GM12878 (cell line): ENCODE measurements at regions not wholly inside any gene's neighbourhood (a gene's known extent, or its start where the extent isn't known, plus 50 kb on each side); places are given as distances from the start of the nearest gene placed in this dataset.

ENCODE experiments used
- ATAC-seq: fragments of 200-7000 bp; cut with Tn5 transposase; 3 replicates; pipeline ENCODE4 v1.9.1; 2020; ENCODE audit warnings: mild to moderate bottlenecking, moderate library complexity
- BruUV-seq: library from RNA; stranded (reverse); fragments of 400-500 nt; replicated peaks from 2 replicates; lab custom pipeline; 2021; lab: Mats Ljungman, UMichigan
- CTCF ChIA-PET: fragments of 300-600 bp; sonication (Branson Sonifier 250); formaldehyde crosslinking; extraction: SDS; loops from one replicate; lab custom pipeline; 2021; ENCODE audit warnings: inconsistent platforms; lab: Yijun Ruan, JAX
- POLR2A ChIA-PET: fragments of 350-600 bp; formaldehyde crosslinking; extraction: SDS; loops from one replicate; lab custom pipeline; 2021; ENCODE audit warnings: inconsistent platforms; lab: Charles Lee
- RAD21 ChIA-PET: fragments of 300-600 bp; sonication (Branson Sonifier 250); formaldehyde crosslinking; loops from one replicate; lab custom pipeline; 2023; ENCODE audit warnings: antibody characterized with exemption; ENCODE audit not compliant: unreplicated experiment; lab: Charles Lee
- SMC1A ChIA-PET: fragments of 300-600 bp; sonication (Branson Sonifier 250); formaldehyde crosslinking; loops from one replicate; lab custom pipeline; 2023; ENCODE audit not compliant: unreplicated experiment, uncharacterized antibody; lab: Charles Lee
- DNase-seq: peaks from one replicate; pipeline ENCODE4 v3.0.0-alpha.2; 2011; ENCODE audit warnings: low read depth, low spot score
- FAIRE-seq: peaks from 3 replicates; lab custom pipeline; 2011; peaks lifted over from hg19 to GRCh38; lab: Jason Lieb, UNC
- H2AFZ ChIP-seq: 2 replicates; pipeline ENCODE4 v1.6.0; 2011; ENCODE audit warnings: low read depth, low read length, control low read depth; ENCODE audit not compliant: control insufficient read depth
- H3K27ac ChIP-seq: 2 replicates; pipeline ENCODE4 v1.5.1; 2011; ENCODE audit warnings: control low read depth; ENCODE audit not compliant: control insufficient read depth, insufficient read depth
- H3K27me3 ChIP-seq, 2 experiments: replicated peaks in 1 of 2; 2 replicates each; pipeline versions ENCODE4 v1.6.0 to v1.6.1; 2011; ENCODE audit warnings: low read length in 1 of 2; ENCODE audit not compliant: control insufficient read depth in 2 of 2, insufficient read depth in 2 of 2
- H3K36me3 ChIP-seq, 2 experiments: 2 replicates each; pipeline ENCODE4 v1.5.1; 2011; ENCODE audit warnings: low read length in 1 of 2; ENCODE audit not compliant: control insufficient read depth in 2 of 2, insufficient read depth in 2 of 2
- H3K4me1 ChIP-seq: 2 replicates; pipeline ENCODE4 v1.6.1; 2011; ENCODE audit warnings: mild to moderate bottlenecking, low read length, moderate library complexity, mixed read lengths; ENCODE audit not compliant: control insufficient read depth, insufficient read depth
- H3K4me2 ChIP-seq: 2 replicates; pipeline ENCODE4 v1.6.0; 2011; ENCODE audit warnings: control low read depth; ENCODE audit not compliant: control insufficient read depth, insufficient read depth
- H3K4me3 ChIP-seq: fragments of 200-600 bp; sonication (generic); 2 replicates; pipeline ENCODE4 v1.5.1; 2016
- H3K79me2 ChIP-seq: 2 replicates; pipeline ENCODE4 v1.6.0; 2011; ENCODE audit warnings: low read length; ENCODE audit not compliant: control insufficient read depth, insufficient read depth
- H3K9ac ChIP-seq: 2 replicates; pipeline ENCODE4 v1.8.0; 2011; ENCODE audit warnings: low read length, control low read depth, mixed read lengths; ENCODE audit not compliant: control insufficient read depth, insufficient read depth
- H3K9me3 ChIP-seq: replicated peaks from 3 replicates; pipeline ENCODE4 v1.5.1; 2011; ENCODE audit warnings: mild to moderate bottlenecking, low read length; ENCODE audit not compliant: control insufficient read depth, insufficient read depth
- H4K20me1 ChIP-seq: 2 replicates; pipeline ENCODE4 v1.6.0; 2011; ENCODE audit not compliant: control insufficient read depth, insufficient read depth
- ATF2 ChIP-seq: IDR thresholded peaks from 2 replicates; pipeline ENCODE4 v1.6.1; 2012; ENCODE audit warnings: low read length, inconsistent platforms
- GABPA ChIP-seq: IDR thresholded peaks from 2 replicates; pipeline ENCODE4 v1.6.1; 2014; ENCODE audit warnings: antibody characterized with exemption, low read depth, mild to moderate bottlenecking, inconsistent platforms
- IKZF1 ChIP-seq: fragments of 450-650 bp; conservative IDR thresholded peaks from 2 replicates; pipeline ENCODE4 v1.6.1; 2017; ENCODE audit warnings: antibody characterized with exemption, mild to moderate bottlenecking
- RAD51 ChIP-seq: fragments of 450-650 bp; IDR thresholded peaks from 2 replicates; pipeline ENCODE4 v1.6.1; 2016; ENCODE audit warnings: moderate library complexity, mild to moderate bottlenecking, inconsistent platforms
- RELA ChIP-seq: fragments of 450-650 bp; IDR thresholded peaks from 2 replicates; pipeline ENCODE4 v1.8.0; 2014; ENCODE audit warnings: borderline replicate concordance; ENCODE audit not compliant: partially characterized antibody
- RFX5 ChIP-seq: IDR thresholded peaks from 2 replicates; pipeline ENCODE4 v1.6.1; 2011; ENCODE audit warnings: low read depth, low read length, improper control_type of control experiment
- WGBS: methylation state at CpG from one replicate; pipeline ENCODE4 v1.1.6; 2016; ENCODE audit warnings: low lambda C conversion rate; ENCODE audit not compliant: insufficient replicate concordance, insufficient coverage; ENCODE audit errors: missing lambda C conversion rate; 5-methylcytosine and 5-hydroxymethylcytosine counted together
- in situ Hi-C: fragments of 300-500 bp; cut with MboI; formaldehyde crosslinking; loops from 9 replicates; pipeline ENCODE4 v1.14.3; 2018; ENCODE audit warnings: mixed read lengths
- intact Hi-C: fragments of 100-400 bp; cut with micrococcal nuclease; formaldehyde crosslinking; loops from one replicate; pipeline ENCODE4 v1.14.2; 2022; ENCODE audit not compliant: unreplicated experiment
- TF ChIP-seq, protein P1 (sequence below): fragments of 450-650 bp; IDR thresholded peaks from 2 replicates; pipeline ENCODE4 v1.6.1; 2016; ENCODE audit warnings: mild to moderate bottlenecking
- TF ChIP-seq, protein P2 (sequence below): fragments of 450-650 bp; formaldehyde crosslinking; IDR thresholded peaks from 2 replicates; pipeline ENCODE4 v1.4.0; 2020; ENCODE audit warnings: mild to moderate bottlenecking, moderate library complexity

- no peak for TF ChIP-seq ATF2
- TF ChIP-seq, protein P1, sequence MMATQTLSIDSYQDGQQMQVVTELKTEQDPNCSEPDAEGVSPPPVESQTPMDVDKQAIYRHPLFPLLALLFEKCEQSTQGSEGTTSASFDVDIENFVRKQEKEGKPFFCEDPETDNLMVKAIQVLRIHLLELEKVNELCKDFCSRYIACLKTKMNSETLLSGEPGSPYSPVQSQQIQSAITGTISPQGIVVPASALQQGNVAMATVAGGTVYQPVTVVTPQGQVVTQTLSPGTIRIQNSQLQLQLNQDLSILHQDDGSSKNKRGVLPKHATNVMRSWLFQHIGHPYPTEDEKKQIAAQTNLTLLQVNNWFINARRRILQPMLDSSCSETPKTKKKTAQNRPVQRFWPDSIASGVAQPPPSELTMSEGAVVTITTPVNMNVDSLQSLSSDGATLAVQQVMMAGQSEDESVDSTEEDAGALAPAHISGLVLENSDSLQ = no peak
- TF ChIP-seq, protein P2, sequence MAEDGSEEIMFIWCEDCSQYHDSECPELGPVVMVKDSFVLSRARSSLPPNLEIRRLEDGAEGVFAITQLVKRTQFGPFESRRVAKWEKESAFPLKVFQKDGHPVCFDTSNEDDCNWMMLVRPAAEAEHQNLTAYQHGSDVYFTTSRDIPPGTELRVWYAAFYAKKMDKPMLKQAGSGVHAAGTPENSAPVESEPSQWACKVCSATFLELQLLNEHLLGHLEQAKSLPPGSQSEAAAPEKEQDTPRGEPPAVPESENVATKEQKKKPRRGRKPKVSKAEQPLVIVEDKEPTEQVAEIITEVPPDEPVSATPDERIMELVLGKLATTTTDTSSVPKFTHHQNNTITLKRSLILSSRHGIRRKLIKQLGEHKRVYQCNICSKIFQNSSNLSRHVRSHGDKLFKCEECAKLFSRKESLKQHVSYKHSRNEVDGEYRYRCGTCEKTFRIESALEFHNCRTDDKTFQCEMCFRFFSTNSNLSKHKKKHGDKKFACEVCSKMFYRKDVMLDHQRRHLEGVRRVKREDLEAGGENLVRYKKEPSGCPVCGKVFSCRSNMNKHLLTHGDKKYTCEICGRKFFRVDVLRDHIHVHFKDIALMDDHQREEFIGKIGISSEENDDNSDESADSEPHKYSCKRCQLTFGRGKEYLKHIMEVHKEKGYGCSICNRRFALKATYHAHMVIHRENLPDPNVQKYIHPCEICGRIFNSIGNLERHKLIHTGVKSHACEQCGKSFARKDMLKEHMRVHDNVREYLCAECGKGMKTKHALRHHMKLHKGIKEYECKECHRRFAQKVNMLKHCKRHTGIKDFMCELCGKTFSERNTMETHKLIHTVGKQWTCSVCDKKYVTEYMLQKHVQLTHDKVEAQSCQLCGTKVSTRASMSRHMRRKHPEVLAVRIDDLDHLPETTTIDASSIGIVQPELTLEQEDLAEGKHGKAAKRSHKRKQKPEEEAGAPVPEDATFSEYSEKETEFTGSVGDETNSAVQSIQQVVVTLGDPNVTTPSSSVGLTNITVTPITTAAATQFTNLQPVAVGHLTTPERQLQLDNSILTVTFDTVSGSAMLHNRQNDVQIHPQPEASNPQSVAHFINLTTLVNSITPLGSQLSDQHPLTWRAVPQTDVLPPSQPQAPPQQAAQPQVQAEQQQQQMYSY (CRISPR knock-in tag) = no peak
- no peak for TF ChIP-seq RELA
- no peak for TF ChIP-seq RFX5
- no peak for TF ChIP-seq GABPA
These were observed 214.4 kb upstream of the LRFN5 start (continued) for GRCh38 chr14:41392226-41392625.

DNA sequence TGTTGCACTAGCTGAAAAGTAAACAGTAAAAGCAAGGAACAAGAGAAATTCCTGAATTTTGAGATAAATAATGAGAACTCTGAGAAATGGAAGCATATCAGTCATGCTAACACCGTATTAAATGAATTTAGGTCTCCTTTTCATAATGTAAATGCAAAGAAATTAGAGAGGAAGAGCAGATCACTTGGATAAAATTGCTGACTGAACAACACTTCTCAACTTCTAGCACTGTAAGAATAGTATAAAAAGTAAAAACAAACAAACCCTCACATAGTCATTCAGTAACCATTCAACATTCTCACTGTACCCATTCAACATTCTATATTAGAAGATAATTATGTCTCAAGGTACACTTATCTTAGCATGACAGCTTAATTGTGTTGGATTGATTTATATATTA lies 217.3 kb upstream of the LRFN5 start:
- FAIRE-seq (no peak), DNase-seq (no peak), ATAC-seq (no peak)
- no peaks in the 10 kb centered on the region for H3K9me3 ChIP-seq
- no peaks in the 10 kb centered on the region for H3K4me1 ChIP-seq
- H3K27ac ChIP-seq = no peak overlapping the region
- no peaks in the 10 kb centered on the region for H4K20me1 ChIP-seq
- H3K36me3 ChIP-seq = no peaks in the 10 kb centered on the region
- RAD21 ChIA-PET = no interaction called here
- no peak overlapping the region for H2AFZ ChIP-seq
- no peak overlapping the region for H3K9ac ChIP-seq
- no peak for TF ChIP-seq IKZF1
- TF ChIP-seq RAD51 = no peak
- TF ChIP-seq RELA = no peak
- SMC1A ChIA-PET = no interaction called here
- no TSS peak for BruUV-seq
- H3K27me3 ChIP-seq = no peaks in the 10 kb centered on the region
- intact Hi-C loops (no loop called here), in situ Hi-C loops (no loop called here)
- H3K4me2 ChIP-seq = no peak overlapping the region
- H3K4me3 ChIP-seq = no peak overlapping the region
- CTCF ChIA-PET = no interaction called here
- 0% methylated on average over 1 of the region's 1 CpG for WGBS
- POLR2A ChIA-PET = no interaction called here
- no peaks in the 10 kb centered on the region for H3K79me2 ChIP-seq
